ENCODE measurements at regions not wholly inside any gene's neighbourhood (a gene's known extent, or its start where the extent isn't known, plus 50 kb on each side); places are given as distances from the start of the nearest gene placed in this dataset.

DNA sequence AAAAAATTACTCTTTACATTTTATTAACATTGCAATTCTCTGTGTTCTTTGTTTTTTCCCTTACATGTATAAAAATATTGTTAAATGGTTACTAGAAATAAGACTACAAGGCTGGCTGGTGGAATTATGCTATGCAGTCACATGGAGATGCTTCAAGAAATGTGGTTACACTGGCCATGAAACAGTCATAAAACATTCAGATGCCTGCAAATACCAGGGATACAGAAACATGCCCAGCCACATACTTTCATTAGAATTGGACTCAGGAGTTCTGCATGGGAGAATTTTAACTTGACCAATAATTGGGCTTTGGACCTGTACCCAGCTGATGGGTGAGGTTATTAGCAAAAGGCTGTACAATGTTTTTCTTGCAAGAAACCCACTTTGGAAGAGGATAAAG, 1407.7 kb upstream of the SLC10A2 start:
- Histone ChIP-seq H3K4me2 (ENCODE audit: low read length) (no peak overlapping the region), H3K4me1 (ENCODE audit: low read length) (no peaks in the 10 kb centered on the region), H3K9me3 (ENCODE audit: insufficient read depth, low read length) (peaks cover 1% of the 10 kb centered on the region; the same call in 1 of the 2 replicates), H3K79me2 (ENCODE audit: low read length) (no peaks in the 10 kb centered on the region), H3K36me3 (replicated peaks; ENCODE audit: low read depth, low read length) (no peaks in the 10 kb centered on the region), H4K20me1 (ENCODE audit: insufficient read depth, low read length) (no peaks in the 10 kb centered on the region), H3K4me3 (ENCODE audit: low read length) (no peak overlapping the region), H2AFZ (ENCODE audit: low read depth, low read length) (no peak overlapping the region), H3K27ac (ENCODE audit: low read length) (no peak overlapping the region), H3K9ac (ENCODE audit: low read length) (no peak overlapping the region), H3K27me3 (ENCODE audit: low read depth, low read length) (no peaks in the 10 kb centered on the region)
- TF ChIP-seq, protein P1, sequence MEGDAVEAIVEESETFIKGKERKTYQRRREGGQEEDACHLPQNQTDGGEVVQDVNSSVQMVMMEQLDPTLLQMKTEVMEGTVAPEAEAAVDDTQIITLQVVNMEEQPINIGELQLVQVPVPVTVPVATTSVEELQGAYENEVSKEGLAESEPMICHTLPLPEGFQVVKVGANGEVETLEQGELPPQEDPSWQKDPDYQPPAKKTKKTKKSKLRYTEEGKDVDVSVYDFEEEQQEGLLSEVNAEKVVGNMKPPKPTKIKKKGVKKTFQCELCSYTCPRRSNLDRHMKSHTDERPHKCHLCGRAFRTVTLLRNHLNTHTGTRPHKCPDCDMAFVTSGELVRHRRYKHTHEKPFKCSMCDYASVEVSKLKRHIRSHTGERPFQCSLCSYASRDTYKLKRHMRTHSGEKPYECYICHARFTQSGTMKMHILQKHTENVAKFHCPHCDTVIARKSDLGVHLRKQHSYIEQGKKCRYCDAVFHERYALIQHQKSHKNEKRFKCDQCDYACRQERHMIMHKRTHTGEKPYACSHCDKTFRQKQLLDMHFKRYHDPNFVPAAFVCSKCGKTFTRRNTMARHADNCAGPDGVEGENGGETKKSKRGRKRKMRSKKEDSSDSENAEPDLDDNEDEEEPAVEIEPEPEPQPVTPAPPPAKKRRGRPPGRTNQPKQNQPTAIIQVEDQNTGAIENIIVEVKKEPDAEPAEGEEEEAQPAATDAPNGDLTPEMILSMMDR (IDR thresholded peaks at IDR 0.05; ENCODE audit: low read depth, low read length) = no peak
- no peak for TF ChIP-seq EZH2phosphoT487 (IDR thresholded peaks at IDR 0.05; ENCODE audit: low read depth)

DNA sequence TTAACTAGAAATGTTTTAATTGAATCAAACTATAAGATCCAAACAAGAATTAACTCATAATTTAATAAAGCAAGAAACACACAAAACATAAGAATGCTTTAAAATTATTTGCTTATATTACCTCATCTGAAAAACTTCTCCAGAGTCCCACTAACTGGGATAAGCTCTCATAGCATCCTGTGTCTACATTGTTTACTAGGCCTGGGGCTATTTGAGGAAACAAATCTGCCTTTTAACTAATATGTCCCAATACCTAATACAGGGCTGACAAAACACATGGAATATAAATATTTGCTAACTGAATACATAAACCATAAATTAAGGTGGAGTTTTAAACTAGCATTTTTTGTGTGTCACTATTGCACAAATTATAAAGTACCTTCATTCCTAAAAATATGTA, 1399.8 kb upstream of the SLC10A2 start:
- Histone ChIP-seq H3K36me3 (replicated peaks; ENCODE audit: low read depth, low read length) (no peaks in the 10 kb centered on the region), H3K27ac (ENCODE audit: low read length) (no peak overlapping the region), H3K79me2 (ENCODE audit: low read length) (no peaks in the 10 kb centered on the region), H3K27me3 (ENCODE audit: low read depth, low read length) (no peaks in the 10 kb centered on the region), H3K4me1 (ENCODE audit: low read length) (no peaks in the 10 kb centered on the region), H4K20me1 (ENCODE audit: insufficient read depth, low read length) (no peaks in the 10 kb centered on the region), H3K4me2 (ENCODE audit: low read length) (no peak overlapping the region), H3K4me3 (ENCODE audit: low read length) (no peak overlapping the region), H2AFZ (ENCODE audit: low read depth, low read length) (no peak overlapping the region), H3K9me3 (ENCODE audit: insufficient read depth, low read length) (no peaks in the 10 kb centered on the region), H3K9ac (ENCODE audit: low read length) (no peak overlapping the region)
- no peak for TF ChIP-seq EZH2phosphoT487 (IDR thresholded peaks at IDR 0.05; ENCODE audit: low read depth)
- TF ChIP-seq, protein P1 (IDR thresholded peaks at IDR 0.05; ENCODE audit: low read depth, low read length) = no peak

DNA sequence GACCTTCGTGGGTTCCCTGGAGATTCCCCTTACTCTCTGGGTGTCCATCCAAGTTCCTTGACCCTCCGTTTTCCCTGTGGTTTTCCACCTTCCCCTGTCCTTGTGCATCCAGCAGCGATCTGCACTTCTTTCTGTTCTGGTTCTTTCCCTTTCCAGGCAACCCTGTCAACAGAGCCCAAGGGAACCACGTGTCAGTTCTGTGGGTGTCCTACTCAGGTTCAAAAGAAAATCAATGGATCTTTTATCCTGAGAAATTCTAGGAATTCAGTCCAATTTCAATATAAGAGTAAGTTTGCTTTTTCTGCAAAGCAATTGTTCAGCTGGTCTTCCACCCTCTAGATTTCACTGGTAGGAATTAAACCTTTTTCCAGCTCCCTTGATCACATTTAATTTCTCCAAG, 1394.8 kb upstream of the SLC10A2 start:
- H3K4me2 ChIP-seq (ENCODE audit: low read length) = no peak overlapping the region
- H3K9me3 ChIP-seq (ENCODE audit: insufficient read depth, low read length) = no peaks in the 10 kb centered on the region
- no peak overlapping the region for H3K27ac ChIP-seq (ENCODE audit: low read length)
- TF ChIP-seq EZH2phosphoT487 (IDR thresholded peaks at IDR 0.05; ENCODE audit: low read depth) = no peak
- TF ChIP-seq, protein P1 (IDR thresholded peaks at IDR 0.05; ENCODE audit: low read depth, low read length) = no peak
- H4K20me1 ChIP-seq (ENCODE audit: insufficient read depth, low read length) = no peaks in the 10 kb centered on the region
- no peak overlapping the region for H3K4me3 ChIP-seq (ENCODE audit: low read length)
- H3K36me3 ChIP-seq (replicated peaks; ENCODE audit: low read depth, low read length) = no peaks in the 10 kb centered on the region
- no peaks in the 10 kb centered on the region for H3K27me3 ChIP-seq (ENCODE audit: low read depth, low read length)
- H3K79me2 ChIP-seq (ENCODE audit: low read length) = no peaks in the 10 kb centered on the region
- no peak overlapping the region for H2AFZ ChIP-seq (ENCODE audit: low read depth, low read length)
- no peaks in the 10 kb centered on the region for H3K4me1 ChIP-seq (ENCODE audit: low read length)
- H3K9ac ChIP-seq (ENCODE audit: low read length) = no peak overlapping the region

DNA sequence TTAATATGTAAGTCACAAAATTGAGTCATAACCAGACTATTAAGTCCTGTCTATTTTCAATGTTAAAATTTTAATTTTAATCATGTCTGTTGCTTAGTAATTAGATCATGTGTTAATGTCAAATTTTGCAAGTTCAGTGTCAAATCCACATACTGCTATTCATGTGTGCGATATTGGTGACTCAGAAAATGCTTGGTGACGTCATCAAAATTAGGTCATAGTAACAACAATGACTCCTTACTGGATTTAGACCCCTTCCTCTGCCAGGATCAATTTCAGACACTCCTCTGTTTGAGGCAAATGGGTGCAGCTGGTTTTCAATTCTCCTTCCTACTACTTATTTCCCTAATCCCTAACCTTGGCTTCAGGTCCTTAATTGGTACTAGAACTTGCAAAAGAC, 1394.3 kb upstream of the SLC10A2 start:
- Histone ChIP-seq H3K4me2 (ENCODE audit: low read length) (no peak overlapping the region), H2AFZ (ENCODE audit: low read depth, low read length) (no peak overlapping the region), H3K27ac (ENCODE audit: low read length) (no peak overlapping the region), H4K20me1 (ENCODE audit: insufficient read depth, low read length) (no peaks in the 10 kb centered on the region), H3K79me2 (ENCODE audit: low read length) (no peaks in the 10 kb centered on the region), H3K4me3 (ENCODE audit: low read length) (no peak overlapping the region), H3K9me3 (ENCODE audit: insufficient read depth, low read length) (no peaks in the 10 kb centered on the region), H3K9ac (ENCODE audit: low read length) (no peak overlapping the region), H3K4me1 (ENCODE audit: low read length) (no peaks in the 10 kb centered on the region), H3K27me3 (ENCODE audit: low read depth, low read length) (no peaks in the 10 kb centered on the region), H3K36me3 (replicated peaks; ENCODE audit: low read depth, low read length) (no peaks in the 10 kb centered on the region)
- TF ChIP-seq, protein P1 (IDR thresholded peaks at IDR 0.05; ENCODE audit: low read depth, low read length) = no peak
- no peak for TF ChIP-seq EZH2phosphoT487 (IDR thresholded peaks at IDR 0.05; ENCODE audit: low read depth)

Data from OCI-LY3 (cell line).